Ovary (tissue), 7 donors: ENCODE measurements at regions not wholly inside any gene's neighbourhood (a gene's known extent, or its start where the extent isn't known, plus 50 kb on each side); places are given as distances from the start of the nearest gene placed in this dataset.
"Not testable (repeated sequence)": the region's sequence is repeated elsewhere in the genome, so short reads cannot be mapped to it uniquely, and the experiment has no call there.

Source experiments
- DNase-seq, 5 donors: peaks; one replicate each; pipeline ENCODE4 v3.0.0-alpha.2; 2019 to 2020
- H3K27ac ChIP-seq, 2 donors: fragments of 200-600 bp; one replicate each; pipeline versions ENCODE4 v1.5.1 to v1.8.0; 2019 to 2022
- H3K27me3 ChIP-seq: fragments of 200-600 bp; one replicate; pipeline ENCODE4 v1.8.0; 2022
- H3K36me3 ChIP-seq: fragments of 200-600 bp; sonication (generic); one replicate; pipeline ENCODE4 v1.5.1; 2019
- H3K4me1 ChIP-seq: one replicate; pipeline ENCODE4 v1.8.1; 2013; ENCODE audit warnings: mild to moderate bottlenecking, moderate library complexity; ENCODE audit not compliant: insufficient read depth
- H3K4me3 ChIP-seq: fragments of 200-600 bp; sonication (generic); one replicate; pipeline ENCODE4 v1.5.1; 2017
- H3K9me3 ChIP-seq, 2 donors: fragments of 200-600 bp in 1 of 2; sonication (generic) in 1 of 2; one replicate each; pipeline versions ENCODE4 v1.5.1 to v1.8.1; 2013 to 2019; ENCODE audit warnings: mild to moderate bottlenecking in 1 of 2, moderate library complexity in 1 of 2
- EP300 ChIP-seq: sonication (generic); formaldehyde crosslinking; IDR thresholded peaks from one replicate; pipeline ENCODE4 v1.6.1; 2017; ENCODE audit warnings: antibody characterized with exemption
- POLR2A ChIP-seq: fragments of 450-650 bp; IDR thresholded peaks from one replicate; pipeline ENCODE4 v1.6.1; 2017; ENCODE audit warnings: antibody characterized with exemption, mild to moderate bottlenecking, moderate library complexity
- WGBS, 3 donors: extraction: QIAGEN DNeasy Blood & Tissue Kit in 1 of 3; methylation state at CpG; one replicate each; pipeline versions ENCODE4 v1.1.5 to v1.1.7; 2013 to 2017; 5-methylcytosine and 5-hydroxymethylcytosine counted together
- intact Hi-C, 4 donors: fragments of 100-400 bp; cut with DNase I; formaldehyde crosslinking; loops; one replicate each; pipeline versions ENCODE4 v1.11.0 to v1.15.1; 2022 to 2023
- TF ChIP-seq, protein P1 (sequence below), 3 donors: fragments of 450-650 bp in 2 of 3; fragments of 200-600 bp in 1 of 3; IDR thresholded peaks; one replicate each; pipeline versions ENCODE4 v1.5.1 to v1.8.0; 2016 to 2022; ENCODE audit warnings: antibody characterized with exemption in 3 of 3, mild to moderate bottlenecking in 1 of 3
- donor health status: DM: no; HTN: no; CAD: no; lungs with moderate emphysema.
- donor health status: DM: no; HTN: no; CAD: no.
- donor health status: Bipolar disorder and iron deficiency.
- donor health status: DM: no; HTN: no; CAD: no.
- donor health status: DM: yes; HTN: yes; CAD: no.

DNA sequence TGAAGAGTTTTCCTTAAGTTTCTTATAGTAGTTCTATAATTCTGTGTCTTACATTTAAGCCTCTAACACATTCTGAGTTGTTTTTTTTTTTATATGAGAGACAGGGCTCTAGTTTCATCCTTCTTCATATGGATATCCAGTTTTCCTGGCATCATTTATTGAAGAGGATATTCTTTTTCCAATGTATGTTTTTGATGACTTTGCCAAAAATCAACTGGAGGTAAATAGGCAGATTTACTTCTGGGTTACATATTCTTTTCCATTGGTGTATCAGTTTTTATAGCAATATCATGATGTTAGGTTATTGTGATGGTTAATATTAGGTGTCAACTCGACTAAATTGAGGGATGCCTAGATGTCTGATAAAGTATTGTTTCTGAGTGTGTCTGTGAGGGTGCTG is 650.7 kb upstream of the GRID2 start:
- intact Hi-C loops: no loop called here
- no peaks in the 10 kb centered on the region for H3K27me3 ChIP-seq
- 71 to 85% (median 78%) methylated on average over 1 of the region's 1 CpG for WGBS, 3 donors
- no peak for DNase-seq
- no peaks in the 10 kb centered on the region for H3K9me3 ChIP-seq
- TF ChIP-seq POLR2A: no peak
- TF ChIP-seq, protein P1, sequence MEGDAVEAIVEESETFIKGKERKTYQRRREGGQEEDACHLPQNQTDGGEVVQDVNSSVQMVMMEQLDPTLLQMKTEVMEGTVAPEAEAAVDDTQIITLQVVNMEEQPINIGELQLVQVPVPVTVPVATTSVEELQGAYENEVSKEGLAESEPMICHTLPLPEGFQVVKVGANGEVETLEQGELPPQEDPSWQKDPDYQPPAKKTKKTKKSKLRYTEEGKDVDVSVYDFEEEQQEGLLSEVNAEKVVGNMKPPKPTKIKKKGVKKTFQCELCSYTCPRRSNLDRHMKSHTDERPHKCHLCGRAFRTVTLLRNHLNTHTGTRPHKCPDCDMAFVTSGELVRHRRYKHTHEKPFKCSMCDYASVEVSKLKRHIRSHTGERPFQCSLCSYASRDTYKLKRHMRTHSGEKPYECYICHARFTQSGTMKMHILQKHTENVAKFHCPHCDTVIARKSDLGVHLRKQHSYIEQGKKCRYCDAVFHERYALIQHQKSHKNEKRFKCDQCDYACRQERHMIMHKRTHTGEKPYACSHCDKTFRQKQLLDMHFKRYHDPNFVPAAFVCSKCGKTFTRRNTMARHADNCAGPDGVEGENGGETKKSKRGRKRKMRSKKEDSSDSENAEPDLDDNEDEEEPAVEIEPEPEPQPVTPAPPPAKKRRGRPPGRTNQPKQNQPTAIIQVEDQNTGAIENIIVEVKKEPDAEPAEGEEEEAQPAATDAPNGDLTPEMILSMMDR (IDR thresholded peaks at IDR 0.05): no peak
- no peak for TF ChIP-seq EP300
- no peak overlapping the region for H3K4me3 ChIP-seq
- H3K4me1 ChIP-seq: no peaks in the 10 kb centered on the region
- no peak overlapping the region for H3K27ac ChIP-seq
- no peaks in the 10 kb centered on the region for H3K36me3 ChIP-seq

DNA sequence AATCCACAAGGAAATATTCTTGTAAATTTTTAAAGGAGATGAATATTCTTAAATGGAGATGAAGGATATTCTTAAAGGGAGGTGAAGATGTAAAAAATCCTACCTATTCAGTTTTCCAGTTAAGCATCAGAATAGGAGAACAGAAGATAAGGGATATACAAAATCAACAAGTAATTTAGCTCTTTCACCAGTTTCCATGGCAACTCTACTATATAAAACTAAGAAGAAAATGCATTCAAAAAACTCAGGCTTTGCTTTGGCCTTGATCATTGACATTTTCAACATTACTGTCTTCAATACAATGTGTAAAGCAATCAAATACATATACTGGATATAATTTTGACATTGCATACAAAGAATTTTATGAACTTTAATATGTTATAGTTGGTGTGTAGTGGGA is 622.7 kb upstream of the GRID2 start:
- peaks cover 0 to 5% of the 10 kb centered on the region in 2 donors for H3K9me3 ChIP-seq
- H3K27ac ChIP-seq: no peak overlapping the region
- intact Hi-C loops: no loop called here
- H3K36me3 ChIP-seq: no peaks in the 10 kb centered on the region
- no peaks in the 10 kb centered on the region for H3K27me3 ChIP-seq
- no peak overlapping the region for H3K4me3 ChIP-seq
- TF ChIP-seq POLR2A: no peak
- TF ChIP-seq EP300: no peak
- TF ChIP-seq, protein P1 (IDR thresholded peaks at IDR 0.05): no peak
- no peak for DNase-seq
- H3K4me1 ChIP-seq: no peaks in the 10 kb centered on the region

DNA sequence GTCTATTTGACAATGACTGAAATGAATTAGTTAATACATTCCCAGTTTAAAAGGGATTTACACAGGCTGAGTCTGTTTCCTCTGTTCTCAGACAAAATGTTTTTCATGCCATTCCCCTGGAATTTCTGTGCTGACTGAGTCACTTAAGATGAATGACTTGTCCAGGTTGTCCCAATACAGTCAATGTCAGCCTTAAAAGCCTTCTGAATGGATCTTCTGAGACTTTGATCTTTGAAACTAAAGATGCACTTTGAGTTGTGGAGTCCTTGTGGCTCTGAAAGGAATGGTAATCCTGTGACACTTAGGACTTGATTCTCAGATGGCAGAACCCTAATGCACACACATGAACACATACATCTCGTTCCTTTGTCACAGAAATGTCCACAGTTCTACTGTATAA is 622.2 kb upstream of the GRID2 start:
- H3K4me3 ChIP-seq: no peak overlapping the region
- no peak overlapping the region for H3K27ac ChIP-seq
- intact Hi-C loops: no loop called here
- H3K9me3 ChIP-seq: peaks cover 0 to 5% of the 10 kb centered on the region in 2 donors
- no peaks in the 10 kb centered on the region for H3K36me3 ChIP-seq
- no peaks in the 10 kb centered on the region for H3K4me1 ChIP-seq
- WGBS, 3 donors: 62 to 90% (median 78%) methylated on average over 1 of the region's 1 CpG
- no peak for DNase-seq
- H3K27me3 ChIP-seq: no peaks in the 10 kb centered on the region
- TF ChIP-seq EP300: no peak
- TF ChIP-seq, protein P1 (IDR thresholded peaks at IDR 0.05): no peak
- TF ChIP-seq POLR2A: no peak

GRCh38 chr4:91684955-91685354 is 618.8 kb upstream of the GRID2 start:
- Histone ChIP-seq H3K27ac (no peak overlapping the region), H3K36me3 (no peaks in the 10 kb centered on the region), H3K27me3 (no peaks in the 10 kb centered on the region), H3K9me3 (peaks cover 0 to 5% of the 10 kb centered on the region in 2 donors), H3K4me3 (no peak overlapping the region), H3K4me1 (no peaks in the 10 kb centered on the region)
- TF ChIP-seq, protein P1 (IDR thresholded peaks at IDR 0.05): no peak
- no peak for TF ChIP-seq POLR2A
- no peak for TF ChIP-seq EP300
- intact Hi-C loops: no loop called here
- DNase-seq: no peak
- 79 to 85% (median 84%) methylated on average over 1 of the region's 1 CpG for WGBS, 3 donors

DNA sequence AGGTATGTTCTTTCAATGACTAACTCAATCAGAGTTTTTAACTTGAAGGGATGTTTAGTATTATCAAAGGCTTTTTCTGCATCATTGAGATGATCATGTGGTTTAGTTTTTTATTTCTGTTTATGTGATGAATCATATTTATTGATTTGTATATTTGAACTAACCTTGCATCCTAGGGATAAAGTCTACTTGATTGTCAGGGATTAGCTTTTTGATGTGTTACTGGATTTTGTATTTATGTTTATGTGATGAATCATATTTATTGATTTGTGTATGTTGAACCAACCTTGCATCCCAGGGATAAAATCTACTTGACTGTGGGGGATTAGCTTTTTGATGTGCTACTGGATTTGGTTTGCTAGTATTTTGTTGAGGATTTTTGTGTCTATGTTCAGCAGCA is 615.4 kb upstream of the GRID2 start:
- no peak overlapping the region for H3K27ac ChIP-seq
- TF ChIP-seq, protein P1 (IDR thresholded peaks at IDR 0.05): no peak
- no peak for TF ChIP-seq POLR2A
- TF ChIP-seq EP300: no peak
- H3K36me3 ChIP-seq: no peaks in the 10 kb centered on the region
- H3K27me3 ChIP-seq: no peaks in the 10 kb centered on the region
- no peak overlapping the region for H3K4me3 ChIP-seq
- intact Hi-C loops: no loop called here
- peaks cover 0 to 3% of the 10 kb centered on the region in 2 donors for H3K9me3 ChIP-seq
- DNase-seq: no peak
- no peaks in the 10 kb centered on the region for H3K4me1 ChIP-seq

DNA sequence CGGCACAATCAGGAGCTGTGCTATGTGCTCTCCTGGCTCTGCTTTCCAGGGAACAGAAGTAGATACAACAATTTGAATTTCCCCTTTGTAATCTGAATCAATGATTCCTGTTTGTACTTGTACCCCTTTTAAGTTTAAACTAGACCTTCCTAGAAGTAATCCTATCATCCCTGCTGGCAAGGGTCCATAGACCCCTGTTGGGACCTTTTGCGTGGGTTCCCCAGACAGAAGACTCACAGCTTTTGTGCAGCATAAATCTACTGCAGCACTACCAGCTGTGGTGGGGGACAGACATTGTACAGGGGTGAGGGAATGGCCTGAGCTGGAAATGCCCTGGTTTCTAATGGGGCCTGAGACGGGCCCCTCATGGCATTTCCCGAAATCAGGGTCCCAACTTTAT is 604.1 kb upstream of the GRID2 start:
- 24 to 38% (median 38%) methylated on average over 4 of the region's 4 CpGs for WGBS, 3 donors
- intact Hi-C loops: not testable (repeated sequence)

More for the DNA sequence above, 604.1 kb upstream of the GRID2 start:
- H3K27me3 ChIP-seq, H3K4me3 ChIP-seq, DNase-seq, H3K4me1 ChIP-seq, H3K27ac ChIP-seq, H3K36me3 ChIP-seq, H3K9me3 ChIP-seq: not testable (repeated sequence)
